GM10266 (cell line): ENCODE measurements at regions not wholly inside any gene's neighbourhood (a gene's known extent, or its start where the extent isn't known, plus 50 kb on each side); places are given as distances from the start of the nearest gene placed in this dataset.

Experiments used
- DNase-seq: peaks from one replicate; pipeline ENCODE4 v3.0.0; 2012; ENCODE audit errors: extremely low spot score
- TF ChIP-seq, protein P1 (sequence below): IDR thresholded peaks from 2 replicates; pipeline ENCODE4 v1.5.1; 2012; ENCODE audit warnings: mild to moderate bottlenecking, low read depth; ENCODE audit not compliant: control insufficient read depth, insufficient read depth; ENCODE audit errors: missing control alignments

DNA sequence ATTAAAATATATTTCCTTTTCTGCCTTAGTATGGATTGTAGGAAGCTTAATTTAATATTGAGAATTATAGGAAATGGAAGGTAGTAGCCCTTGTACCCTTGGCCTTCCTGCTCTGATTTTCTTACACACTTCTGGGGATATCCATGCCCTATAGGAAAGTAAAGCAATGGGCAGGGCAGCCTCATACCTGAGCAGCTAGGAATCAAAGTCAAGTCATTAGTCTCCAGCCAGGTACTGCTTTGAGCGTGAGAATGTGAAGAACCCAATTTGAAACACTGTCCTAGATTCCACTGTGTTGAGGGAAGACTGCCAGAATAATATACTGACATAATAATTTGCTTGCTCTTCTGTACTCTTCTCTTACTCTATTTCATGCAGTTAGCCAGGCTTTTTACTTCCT, 51.0 kb upstream of the L3MBTL3 start:
- no peak for DNase-seq

DNA sequence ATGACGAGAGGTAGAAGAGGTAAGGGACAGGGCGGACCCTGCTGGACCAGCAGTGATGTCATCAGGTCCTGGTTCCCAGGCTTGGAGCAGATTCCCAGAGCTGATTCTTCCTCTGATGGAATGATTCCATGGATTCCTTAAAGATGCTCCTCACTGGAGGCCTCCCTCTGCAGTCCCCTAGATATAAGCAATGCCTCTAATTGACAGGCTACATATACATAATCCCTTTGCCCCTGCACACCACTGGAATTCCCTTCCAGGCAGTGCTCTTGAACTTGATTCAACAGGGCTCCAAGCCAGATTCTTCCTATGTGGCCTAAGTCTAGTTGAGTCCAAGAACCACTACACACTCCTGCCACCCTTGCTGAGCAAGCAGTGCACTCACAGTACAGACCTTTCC, 52.3 kb upstream of the L3MBTL3 start:
- DNase-seq, result no peak
- TF ChIP-seq, protein P1, sequence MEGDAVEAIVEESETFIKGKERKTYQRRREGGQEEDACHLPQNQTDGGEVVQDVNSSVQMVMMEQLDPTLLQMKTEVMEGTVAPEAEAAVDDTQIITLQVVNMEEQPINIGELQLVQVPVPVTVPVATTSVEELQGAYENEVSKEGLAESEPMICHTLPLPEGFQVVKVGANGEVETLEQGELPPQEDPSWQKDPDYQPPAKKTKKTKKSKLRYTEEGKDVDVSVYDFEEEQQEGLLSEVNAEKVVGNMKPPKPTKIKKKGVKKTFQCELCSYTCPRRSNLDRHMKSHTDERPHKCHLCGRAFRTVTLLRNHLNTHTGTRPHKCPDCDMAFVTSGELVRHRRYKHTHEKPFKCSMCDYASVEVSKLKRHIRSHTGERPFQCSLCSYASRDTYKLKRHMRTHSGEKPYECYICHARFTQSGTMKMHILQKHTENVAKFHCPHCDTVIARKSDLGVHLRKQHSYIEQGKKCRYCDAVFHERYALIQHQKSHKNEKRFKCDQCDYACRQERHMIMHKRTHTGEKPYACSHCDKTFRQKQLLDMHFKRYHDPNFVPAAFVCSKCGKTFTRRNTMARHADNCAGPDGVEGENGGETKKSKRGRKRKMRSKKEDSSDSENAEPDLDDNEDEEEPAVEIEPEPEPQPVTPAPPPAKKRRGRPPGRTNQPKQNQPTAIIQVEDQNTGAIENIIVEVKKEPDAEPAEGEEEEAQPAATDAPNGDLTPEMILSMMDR, result no peak

More for the DNA sequence above, 51.0 kb upstream of the L3MBTL3 start:
- TF ChIP-seq, protein P1, result no peak

DNA sequence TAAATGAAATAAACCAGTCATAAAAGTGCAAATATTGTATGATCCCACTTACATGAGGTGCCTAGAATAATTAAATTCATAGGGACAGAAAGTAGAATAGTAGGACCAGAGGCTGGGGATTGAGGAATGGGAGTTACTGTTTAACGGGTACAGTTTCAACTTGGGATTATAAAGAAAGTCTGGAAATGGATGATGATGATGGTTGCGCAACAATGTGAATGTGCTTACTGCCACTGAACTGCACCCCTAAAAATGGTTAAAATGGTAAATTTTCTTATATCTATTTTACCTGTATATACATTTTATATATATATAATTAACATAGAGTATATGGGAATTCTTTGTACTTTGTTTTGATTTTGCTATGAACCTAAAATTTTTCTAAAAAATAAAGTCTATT, 53.3 kb upstream of the L3MBTL3 start:
- no peak for DNase-seq
- TF ChIP-seq, protein P1, result no peak

DNA sequence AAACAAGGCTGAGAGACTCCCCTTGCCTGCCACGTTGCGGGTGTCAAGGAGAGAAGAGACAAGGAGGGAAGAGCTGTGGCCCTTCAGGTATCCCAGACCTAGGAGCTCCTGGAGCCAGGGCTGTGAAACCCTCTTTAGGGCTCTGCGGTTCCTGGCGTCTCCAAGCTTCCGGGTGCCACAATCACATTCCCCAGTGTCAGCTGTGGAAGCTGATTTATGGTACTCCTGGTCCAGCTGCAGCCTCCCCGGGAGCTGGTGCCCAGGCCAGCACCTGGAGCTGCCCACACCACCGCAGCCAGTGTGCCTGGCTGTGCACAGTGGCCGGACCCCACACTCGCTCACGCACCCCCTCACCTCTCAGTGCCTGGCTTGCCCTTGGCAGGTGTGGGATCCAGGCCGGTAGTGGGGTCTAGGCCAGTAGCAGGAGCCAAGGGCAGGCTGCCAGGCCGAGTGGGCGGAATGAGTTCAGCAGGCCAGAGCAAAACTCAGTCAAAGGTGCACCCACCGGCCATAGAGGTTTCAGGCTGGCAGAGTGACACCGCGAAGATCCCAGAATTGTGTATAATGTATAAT, 58.9 kb upstream of the L3MBTL3 start:
- TF ChIP-seq, protein P1, result no peak
- no peak for DNase-seq

DNA sequence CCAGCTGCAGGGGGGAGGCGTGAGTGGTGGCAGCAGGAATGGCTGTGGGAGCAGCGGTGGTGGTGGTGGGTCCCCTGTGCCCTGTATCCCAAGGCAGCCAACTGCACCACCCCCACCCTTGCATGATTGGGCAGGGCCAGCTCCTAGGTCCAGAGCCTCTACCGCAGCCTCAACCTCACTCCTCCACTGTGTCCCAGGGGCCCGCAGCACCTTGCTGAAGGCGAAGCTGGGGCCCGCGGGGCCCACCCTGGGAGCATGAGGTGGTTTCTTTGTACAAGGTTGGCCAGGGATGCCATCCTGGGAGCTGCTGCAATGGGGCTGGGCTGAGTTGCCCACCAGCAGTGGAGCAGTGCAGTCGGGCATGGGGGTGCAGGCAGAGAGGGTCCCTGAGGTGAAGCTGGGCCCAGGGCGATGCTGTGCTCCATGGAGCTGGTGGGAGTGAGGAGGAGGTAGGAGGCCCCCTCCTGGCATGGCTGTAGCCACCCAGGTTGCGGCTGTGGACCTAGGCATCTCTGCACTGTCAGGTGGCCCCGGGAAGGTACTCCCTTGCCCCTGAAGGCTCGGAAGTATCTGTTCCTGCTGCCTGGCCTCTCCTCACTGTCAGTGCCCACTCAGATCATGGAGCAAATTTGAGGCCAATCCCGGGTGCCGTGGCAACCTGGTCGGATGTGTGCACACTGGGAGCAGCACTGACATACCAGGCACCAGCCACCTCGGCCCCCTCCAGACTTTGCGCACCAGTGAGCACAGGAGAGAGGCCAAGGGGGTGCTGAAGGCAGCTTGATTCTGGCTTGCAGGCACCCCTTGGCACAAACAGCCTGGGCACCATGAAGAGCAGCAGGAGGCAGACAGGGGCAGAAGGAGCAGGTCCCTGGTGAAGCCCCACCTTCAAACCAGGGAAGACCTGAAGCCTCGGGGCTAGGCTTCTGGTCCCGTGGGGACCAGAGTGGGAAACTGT, 60.2 kb upstream of the L3MBTL3 start:
- TF ChIP-seq, protein P1, result no peak

DNA sequence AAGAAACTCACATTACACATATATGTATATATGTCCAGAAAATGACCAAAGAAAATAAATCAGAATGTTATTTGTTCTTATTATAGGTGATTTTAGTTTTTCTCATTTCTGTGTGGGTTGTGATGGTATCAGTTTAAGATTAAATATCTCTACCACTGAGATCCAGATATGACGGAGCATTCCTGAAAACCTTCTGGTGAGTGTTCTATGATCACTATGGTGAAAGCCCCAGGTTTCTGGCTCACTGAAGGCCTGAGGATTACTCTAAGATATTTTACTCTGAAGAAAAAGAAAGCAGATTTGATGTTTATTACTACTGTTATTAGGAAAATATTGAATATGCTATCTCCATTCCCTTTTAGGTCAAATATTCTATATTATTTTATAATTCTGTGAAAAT, 62.8 kb upstream of the L3MBTL3 start:
- no peak for DNase-seq
- TF ChIP-seq, protein P1, result no peak

More for the DNA sequence above, 60.2 kb upstream of the L3MBTL3 start:
- no peak for DNase-seq
